HCT116 (cell line): ENCODE measurements at regions not wholly inside any gene's neighbourhood (a gene's known extent, or its start where the extent isn't known, plus 50 kb on each side); places are given as distances from the start of the nearest gene placed in this dataset.

Experiments
- ATAC-seq: fragments of 200-7000 bp; cut with Tn5 transposase; 2 replicates; pipeline ENCODE4 v1.9.1; 2020; ENCODE audit warnings: mild to moderate bottlenecking, moderate library complexity
- BruUV-seq: library from RNA; stranded (reverse); fragments of 400-500 nt; replicated peaks from 2 replicates; lab custom pipeline; 2021; lab: Mats Ljungman, UMichigan
- CTCF ChIA-PET: fragments of 300-600 bp; sonication (Branson Sonifier 250); formaldehyde crosslinking; loops from one replicate; lab custom pipeline; 2021; ENCODE audit warnings: antibody characterized with exemption; lab: Charles Lee
- POLR2A ChIA-PET: fragments of 300-600, 350-600 bp; sonication (Branson Sonifier 250); formaldehyde crosslinking; loops from one replicate; lab custom pipeline; 2021; ENCODE audit warnings: antibody characterized with exemption; lab: Charles Lee
- RAD21 ChIA-PET, 2 experiments: fragments of 300-600 bp; sonication (Branson Sonifier 250); formaldehyde crosslinking; loops; one replicate each; lab custom pipeline; 2023; ENCODE audit warnings: low total read pairs in 2 of 2; ENCODE audit not compliant: uncharacterized antibody in 2 of 2, unreplicated experiment in 2 of 2, low non-redundant PET in 1 of 2; lab: Charles Lee
- DNase-seq: peaks from one replicate; pipeline ENCODE4 v3.0.0-alpha.2; 2010; ENCODE audit warnings: low read depth, low spot score
- H2AFZ ChIP-seq: fragments of 200-600 bp; shearing (Covaris generic), sonication (generic); 2 replicates; pipeline ENCODE4 v1.6.1; 2017; ENCODE audit warnings: low read depth, mixed run types, mixed read lengths, antibody characterized with exemption, low read length; ENCODE audit not compliant: poor library complexity, severe bottlenecking
- H3K27ac ChIP-seq: 2 replicates; pipeline ENCODE4 v1.5.1; 2012; ENCODE audit warnings: low read depth, low read length
- H3K27me3 ChIP-seq: fragments of 200-600 bp; sonication (generic); 2 replicates; pipeline ENCODE4 v1.6.1; 2016; ENCODE audit warnings: mixed run types, low read length, mixed read lengths; ENCODE audit not compliant: insufficient read depth
- H3K36me3 ChIP-seq, 2 experiments: fragments of 200-500 bp in 1 of 2; fragments of 200-600 bp in 1 of 2; sonication (Bioruptor generic) in 1 of 2; sonication (generic) in 1 of 2; 2 replicates each; pipeline versions ENCODE4 v1.5.1 to v1.6.1; 2014 to 2016; ENCODE audit warnings: low read length in 2 of 2, inconsistent platforms in 1 of 2, mixed read lengths in 1 of 2, mixed run types in 1 of 2; ENCODE audit not compliant: insufficient read depth in 2 of 2, control insufficient read depth in 1 of 2
- H3K4me1 ChIP-seq, 2 experiments: fragments of 200-600 bp in 1 of 2; sonication (generic) in 1 of 2; 2 replicates each; pipeline versions ENCODE4 v1.5.1 to v1.6.1; 2012 to 2017; ENCODE audit warnings: low read length in 2 of 2, inconsistent platforms in 1 of 2, mild to moderate bottlenecking in 1 of 2, mixed read lengths in 1 of 2, mixed run types in 1 of 2, moderate library complexity in 1 of 2; ENCODE audit not compliant: insufficient read depth in 2 of 2, control insufficient read depth in 1 of 2
- H3K4me2 ChIP-seq: fragments of 200-600 bp; sonication (generic); 2 replicates; pipeline ENCODE4 v1.6.1; 2017; ENCODE audit warnings: mixed run types, low read length, mixed read lengths
- H3K4me3 ChIP-seq, 2 experiments: fragments of 200-600 bp in 1 of 2; sonication (generic) in 1 of 2; replicated peaks in 1 of 2; 2 replicates each; pipeline ENCODE4 v1.5.1; 2011 to 2016; ENCODE audit warnings: low read length in 2 of 2, control low read depth in 1 of 2, low read depth in 1 of 2, mild to moderate bottlenecking in 1 of 2, mixed read lengths in 1 of 2, mixed run types in 1 of 2
- H3K79me2 ChIP-seq: fragments of 200-600 bp; sonication (generic); 2 replicates; pipeline ENCODE4 v1.6.1; 2017; ENCODE audit warnings: mild to moderate bottlenecking, mixed run types, low read length, moderate library complexity, mixed read lengths; ENCODE audit not compliant: insufficient read depth
- H3K9ac ChIP-seq: fragments of 200-600 bp; sonication (generic); 2 replicates; pipeline ENCODE4 v1.6.1; 2016; ENCODE audit warnings: low read length, mixed read lengths
- H3K9me2 ChIP-seq: fragments of 200-600 bp; sonication (generic), shearing (Covaris generic); 2 replicates; pipeline ENCODE4 v1.6.1; 2017; ENCODE audit warnings: mixed run types, mild to moderate bottlenecking, moderate library complexity; ENCODE audit not compliant: insufficient read depth
- H3K9me3 ChIP-seq, 2 experiments: fragments of 200-500 bp in 1 of 2; fragments of 200-600 bp in 1 of 2; sonication (Bioruptor generic) in 1 of 2; sonication (generic) in 1 of 2; 2 replicates each; pipeline ENCODE4 v1.6.1; 2014 to 2017; ENCODE audit warnings: low read length in 2 of 2, mixed read lengths in 2 of 2, inconsistent platforms in 1 of 2, low read depth in 1 of 2, mild to moderate bottlenecking in 1 of 2, mixed run types in 1 of 2, moderate library complexity in 1 of 2; ENCODE audit not compliant: control insufficient read depth in 1 of 2, insufficient read depth in 1 of 2
- H4K20me1 ChIP-seq: fragments of 200-600 bp; sonication (generic), shearing (Covaris generic); 2 replicates; pipeline ENCODE4 v1.6.1; 2017; ENCODE audit warnings: mixed run types, mild to moderate bottlenecking, moderate library complexity; ENCODE audit not compliant: insufficient read depth
- CBX3 ChIP-seq: IDR thresholded peaks from 2 replicates; pipeline ENCODE4 v1.6.1; 2012; ENCODE audit warnings: low read depth
- EGR1 ChIP-seq: IDR thresholded peaks from 2 replicates; pipeline ENCODE4 v1.6.1; 2012; ENCODE audit warnings: low read depth
- EZH2 ChIP-seq: fragments of 200-600 bp; sonication (generic); IDR thresholded peaks from 2 replicates; pipeline ENCODE4 v1.6.1; 2017; ENCODE audit warnings: antibody characterized with exemption, mixed run types
- EZH2phosphoT487 ChIP-seq: fragments of 200-600 bp; IDR thresholded peaks from 2 replicates; pipeline ENCODE4 v1.6.1; 2018; ENCODE audit warnings: antibody characterized with exemption, borderline replicate concordance
- FOSL1 ChIP-seq: IDR thresholded peaks from 2 replicates; pipeline ENCODE4 v1.6.1; 2012; ENCODE audit warnings: low read depth
- POLR2AphosphoS5 ChIP-seq: IDR thresholded peaks from 2 replicates; pipeline ENCODE4 v1.6.1; 2011; ENCODE audit warnings: mild to moderate bottlenecking, low read depth, low read length, moderate library complexity
- RAD21 ChIP-seq: IDR thresholded peaks from 2 replicates; pipeline ENCODE4 v1.6.1; 2012; ENCODE audit warnings: low read depth, mild to moderate bottlenecking
- SIN3A ChIP-seq: IDR thresholded peaks from 2 replicates; pipeline ENCODE4 v1.6.1; 2012; ENCODE audit warnings: low read depth
- YY1 ChIP-seq: IDR thresholded peaks from 2 replicates; pipeline ENCODE4 v1.6.1; 2011; ENCODE audit warnings: low read length, low read depth, moderate library complexity, mild to moderate bottlenecking; ENCODE audit not compliant: insufficient replicate concordance; ENCODE audit errors: extremely low read depth
- ZBTB33 ChIP-seq: IDR thresholded peaks from 2 replicates; pipeline ENCODE4 v1.6.1; 2011; ENCODE audit warnings: mild to moderate bottlenecking, low read length, moderate library complexity; ENCODE audit not compliant: insufficient replicate concordance; ENCODE audit errors: extremely low read depth
- intact Hi-C: fragments of 100-400 bp; cut with micrococcal nuclease; formaldehyde crosslinking; loops from 2 replicates; pipeline ENCODE4 v1.10.0; 2022

- intact Hi-C loops = no loop called here
- CTCF ChIA-PET = no interaction called here
- BruUV-seq = no TSS peak
- no peak for ATAC-seq
- H3K36me3 ChIP-seq = no peaks in the 10 kb centered on the region
- POLR2A ChIA-PET = no interaction called here
- no peaks in the 10 kb centered on the region; the same call in 1 of the 2 replicates for H4K20me1 ChIP-seq
- no peaks in the 10 kb centered on the region for H3K79me2 ChIP-seq
- no peak overlapping the region for H3K4me3 ChIP-seq
- DNase-seq = no peak
- no peaks in the 10 kb centered on the region for H3K27me3 ChIP-seq
- H3K4me2 ChIP-seq = no peak overlapping the region
- TF ChIP-seq EZH2phosphoT487 (no peak), SIN3A (no peak), YY1 (no peak), RAD21 (no peak), POLR2AphosphoS5 (no peak), FOSL1 (no peak), ZBTB33 (no peak), CBX3 (no peak), EZH2 (no peak), EGR1 (no peak)
- H3K27ac ChIP-seq = no peak overlapping the region
- H3K9ac ChIP-seq = no peak overlapping the region
- H3K4me1 ChIP-seq = peaks cover 4 to 9% of the 10 kb centered on the region in 2 experiments; a peak in 3 of 4 replicates
- H3K9me3 ChIP-seq = no peaks in the 10 kb centered on the region
- H2AFZ ChIP-seq = no peak overlapping the region
- RAD21 ChIA-PET = no interaction called here
- H3K9me2 ChIP-seq = no peaks in the 10 kb centered on the region
These were observed 435.4 kb downstream of the IRS1 start for GRCh38 chr2:226364217-226364616.
